Mesothelial cell of epicardium (in vitro differentiated cells): ENCODE measurements at regions not wholly inside any gene's neighbourhood (a gene's known extent, or its start where the extent isn't known, plus 50 kb on each side); places are given as distances from the start of the nearest gene placed in this dataset.

ENCODE experiments used
- DNase-seq, 2 experiments: peaks; one replicate each; pipeline ENCODE4 v3.0.0; 2021; ENCODE audit warnings: low spot score in 2 of 2; ENCODE audit not compliant: unreplicated experiment in 2 of 2
- H3K27ac Mint-ChIP-seq: 2 replicates; pipeline ENCODE4 v1.8.0; 2021; ENCODE audit warnings: mixed read lengths
- H3K27me3 Mint-ChIP-seq: 2 replicates; pipeline ENCODE4 v1.8.0; 2021; ENCODE audit warnings: low read depth, mixed read lengths
- H3K36me3 Mint-ChIP-seq: 2 replicates; pipeline ENCODE4 v1.8.0; 2021; ENCODE audit warnings: mixed read lengths
- H3K4me1 Mint-ChIP-seq: 2 replicates; pipeline ENCODE4 v1.8.0; 2021; ENCODE audit warnings: mixed read lengths
- H3K4me3 Mint-ChIP-seq: 2 replicates; pipeline ENCODE4 v1.8.0; 2021; ENCODE audit warnings: mild to moderate bottlenecking, moderate library complexity, mixed read lengths
- H3K9me3 Mint-ChIP-seq: 2 replicates; pipeline ENCODE4 v1.8.0; 2021; ENCODE audit warnings: mixed read lengths
- TF ChIP-seq, protein P1 (sequence below): fragments of 200-600 bp; sonication (generic); IDR thresholded peaks from one replicate; pipeline ENCODE4 v1.5.0; 2021; ENCODE audit warnings: antibody characterized with exemption; ENCODE audit not compliant: unreplicated experiment

DNA sequence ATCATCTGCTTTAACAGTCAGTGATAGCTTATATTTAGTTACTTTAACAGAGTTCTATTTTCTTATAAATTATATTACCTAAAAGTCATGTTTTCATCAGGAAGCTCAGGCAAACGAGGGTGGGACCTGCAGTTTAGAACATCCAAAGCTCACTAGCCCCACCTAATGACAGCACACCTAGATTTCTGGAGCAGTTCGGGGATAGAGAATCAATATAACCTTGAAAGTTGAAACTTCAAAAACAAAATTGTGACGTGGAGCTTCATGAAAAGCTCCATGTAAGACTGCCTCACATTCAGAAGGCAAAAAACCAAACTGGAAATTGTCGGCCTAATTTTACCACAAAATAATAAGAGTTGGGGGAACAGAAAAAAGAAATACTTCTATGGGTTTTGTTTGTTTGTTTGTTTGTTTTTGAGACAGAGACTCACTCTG is 185.9 kb upstream of the CCDC150 start:
- H3K36me3 Mint-ChIP-seq: peaks cover 2% of the 10 kb centered on the region
- no peaks in the 10 kb centered on the region for H3K9me3 Mint-ChIP-seq
- H3K27ac Mint-ChIP-seq: no peak overlapping the region
- no peak overlapping the region for H3K4me3 Mint-ChIP-seq
- peaks cover 5% of the 10 kb centered on the region for H3K4me1 Mint-ChIP-seq
- H3K27me3 Mint-ChIP-seq: no peaks in the 10 kb centered on the region
- DNase-seq: no peak
- TF ChIP-seq, protein P1, sequence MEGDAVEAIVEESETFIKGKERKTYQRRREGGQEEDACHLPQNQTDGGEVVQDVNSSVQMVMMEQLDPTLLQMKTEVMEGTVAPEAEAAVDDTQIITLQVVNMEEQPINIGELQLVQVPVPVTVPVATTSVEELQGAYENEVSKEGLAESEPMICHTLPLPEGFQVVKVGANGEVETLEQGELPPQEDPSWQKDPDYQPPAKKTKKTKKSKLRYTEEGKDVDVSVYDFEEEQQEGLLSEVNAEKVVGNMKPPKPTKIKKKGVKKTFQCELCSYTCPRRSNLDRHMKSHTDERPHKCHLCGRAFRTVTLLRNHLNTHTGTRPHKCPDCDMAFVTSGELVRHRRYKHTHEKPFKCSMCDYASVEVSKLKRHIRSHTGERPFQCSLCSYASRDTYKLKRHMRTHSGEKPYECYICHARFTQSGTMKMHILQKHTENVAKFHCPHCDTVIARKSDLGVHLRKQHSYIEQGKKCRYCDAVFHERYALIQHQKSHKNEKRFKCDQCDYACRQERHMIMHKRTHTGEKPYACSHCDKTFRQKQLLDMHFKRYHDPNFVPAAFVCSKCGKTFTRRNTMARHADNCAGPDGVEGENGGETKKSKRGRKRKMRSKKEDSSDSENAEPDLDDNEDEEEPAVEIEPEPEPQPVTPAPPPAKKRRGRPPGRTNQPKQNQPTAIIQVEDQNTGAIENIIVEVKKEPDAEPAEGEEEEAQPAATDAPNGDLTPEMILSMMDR: no peak

GRCh38 chr2:196454492-196454891 is 185.0 kb upstream of the CCDC150 start:
- TF ChIP-seq, protein P1: no peak
- Mint-ChIP-seq H3K27me3 (no peaks in the 10 kb centered on the region), H3K4me3 (no peak overlapping the region), H3K36me3 (peaks cover 2% of the 10 kb centered on the region), H3K4me1 (peaks cover 5% of the 10 kb centered on the region), H3K9me3 (peaks cover 3% of the 10 kb centered on the region), H3K27ac (no peak overlapping the region)
- DNase-seq: no peak

DNA sequence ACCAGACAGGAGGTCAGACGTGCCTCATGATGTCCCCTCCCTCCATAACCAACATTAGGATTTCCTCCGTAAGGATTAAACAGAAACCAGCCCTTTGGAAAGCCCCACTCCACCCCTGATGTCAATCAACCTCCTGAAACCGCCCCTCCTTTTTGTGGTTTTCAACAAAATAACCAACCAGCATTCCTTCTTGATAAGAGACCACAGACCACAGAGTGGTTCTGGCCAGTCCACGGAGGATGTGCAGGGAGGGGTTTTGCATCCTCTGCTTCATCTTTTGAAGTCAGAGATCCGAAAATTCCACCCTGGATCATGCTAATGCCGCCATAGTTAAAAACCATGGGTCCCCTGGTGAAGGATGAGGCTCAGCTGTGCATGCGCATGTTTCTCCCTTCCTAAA is 180.0 kb upstream of the CCDC150 start:
- TF ChIP-seq, protein P1: no peak
- no peaks in the 10 kb centered on the region for H3K27me3 Mint-ChIP-seq
- DNase-seq: no peak
- peaks cover 3% of the 10 kb centered on the region for H3K9me3 Mint-ChIP-seq
- no peaks in the 10 kb centered on the region for H3K36me3 Mint-ChIP-seq
- H3K27ac Mint-ChIP-seq: no peak overlapping the region
- peaks cover 3% of the 10 kb centered on the region for H3K4me1 Mint-ChIP-seq
- no peak overlapping the region for H3K4me3 Mint-ChIP-seq

DNA sequence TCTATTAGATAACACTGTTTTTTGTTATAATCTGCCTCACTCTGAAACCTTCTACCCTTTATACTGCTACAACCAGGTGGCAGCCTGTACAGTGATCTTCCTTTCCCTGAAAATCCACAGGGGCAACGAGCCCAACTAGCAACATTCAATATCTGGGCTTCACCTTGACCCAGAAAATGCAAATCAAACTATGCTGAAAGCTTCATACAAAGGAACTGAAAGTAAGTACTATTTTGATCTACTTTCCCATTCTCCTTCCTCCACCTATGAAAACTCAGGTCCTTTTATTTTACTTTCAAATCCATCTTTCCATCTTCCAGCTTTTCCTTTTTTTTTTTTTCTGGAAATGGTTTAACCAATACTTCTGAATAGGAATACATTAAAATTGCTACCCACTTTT is 175.8 kb upstream of the CCDC150 start:
- no peak for DNase-seq
- Mint-ChIP-seq H3K4me1 (peaks cover 3% of the 10 kb centered on the region), H3K4me3 (no peak overlapping the region), H3K27ac (no peak overlapping the region), H3K9me3 (peaks cover 3% of the 10 kb centered on the region), H3K27me3 (no peaks in the 10 kb centered on the region), H3K36me3 (no peaks in the 10 kb centered on the region)
- TF ChIP-seq, protein P1: no peak

DNA sequence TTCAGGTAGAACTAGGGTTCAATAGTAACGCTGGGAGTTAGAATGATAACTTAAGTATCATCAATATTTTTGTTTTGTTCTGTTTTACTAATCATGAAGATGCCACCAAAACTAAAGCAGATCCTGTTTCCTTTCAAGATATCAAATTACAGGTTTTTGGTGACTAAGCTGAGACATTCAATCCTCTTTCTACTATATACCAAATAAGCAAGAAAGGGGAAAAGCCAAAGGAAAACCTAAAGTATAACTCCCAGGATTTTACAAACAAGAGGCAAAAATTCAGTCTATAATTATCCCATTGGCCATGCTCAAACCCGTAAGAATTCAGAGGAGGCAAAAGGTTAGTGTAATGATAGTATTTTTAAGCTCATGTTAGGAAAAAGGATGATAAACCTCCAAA is 175.2 kb upstream of the CCDC150 start:
- no peaks in the 10 kb centered on the region for H3K27me3 Mint-ChIP-seq
- H3K4me3 Mint-ChIP-seq: no peak overlapping the region
- no peaks in the 10 kb centered on the region for H3K36me3 Mint-ChIP-seq
- H3K9me3 Mint-ChIP-seq: no peaks in the 10 kb centered on the region
- no peak overlapping the region for H3K27ac Mint-ChIP-seq
- DNase-seq: no peak
- TF ChIP-seq, protein P1: no peak
- H3K4me1 Mint-ChIP-seq: peaks cover 3% of the 10 kb centered on the region

DNA sequence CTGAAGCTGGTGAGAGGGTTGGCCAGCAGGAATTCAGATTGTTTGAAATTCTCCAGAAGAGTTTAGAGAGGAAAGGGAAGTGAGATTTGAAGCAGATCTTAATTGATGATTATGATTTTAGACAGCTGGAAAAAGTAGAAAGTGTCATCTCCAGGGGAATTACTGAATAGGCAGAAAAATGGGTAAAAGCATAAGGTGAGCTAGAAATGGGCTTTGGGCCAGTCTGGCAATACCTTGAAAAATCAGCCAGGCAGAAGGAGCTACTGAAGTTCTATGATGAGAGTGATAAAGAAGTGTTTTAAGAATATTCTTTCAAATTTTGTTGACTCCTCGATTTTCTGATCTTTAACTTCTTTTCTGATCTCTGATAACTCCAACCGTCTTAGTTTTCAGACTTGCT is 172.9 kb upstream of the CCDC150 start:
- H3K4me3 Mint-ChIP-seq: no peak overlapping the region

More for the DNA sequence above, 172.9 kb upstream of the CCDC150 start:
- peaks cover 3% of the 10 kb centered on the region for H3K4me1 Mint-ChIP-seq
- no peak for DNase-seq
- no peak overlapping the region for H3K27ac Mint-ChIP-seq
- TF ChIP-seq, protein P1: no peak
- H3K9me3 Mint-ChIP-seq: no peaks in the 10 kb centered on the region
- H3K36me3 Mint-ChIP-seq: no peaks in the 10 kb centered on the region
- H3K27me3 Mint-ChIP-seq: no peaks in the 10 kb centered on the region
